CD1c-positive myeloid dendritic cell (primary cell): ENCODE measurements at regions not wholly inside any gene's neighbourhood (a gene's known extent, or its start where the extent isn't known, plus 50 kb on each side); places are given as distances from the start of the nearest gene placed in this dataset.

Experiments
- DNase-seq: peaks from one replicate; pipeline ENCODE4 v3.0.0-alpha.2; 2016; ENCODE audit errors: extremely low spot score

DNA sequence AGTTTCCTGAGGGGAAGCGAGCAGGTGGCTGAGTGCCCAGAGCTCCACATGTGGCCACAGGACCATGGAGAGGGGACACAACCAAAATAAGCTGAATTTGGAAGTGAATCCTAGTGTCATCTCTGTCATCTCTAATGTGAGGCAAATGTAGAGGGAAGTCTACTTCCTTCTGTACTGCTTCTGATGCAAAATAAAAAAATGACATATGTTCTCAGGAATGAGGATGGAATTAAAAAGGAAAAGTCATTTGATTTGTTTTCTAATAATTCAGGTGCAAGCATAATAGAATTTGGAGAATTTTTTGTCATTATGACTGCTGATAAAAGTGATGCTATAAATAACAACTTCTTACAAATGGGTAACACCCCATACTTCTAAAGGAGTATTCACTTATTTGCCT lies 59.5 kb upstream of the POU1F1 start:
- DNase-seq, result no peak

GRCh38 chr3:87333393-87333892 lies 57.1 kb upstream of the POU1F1 start:
- no peak for DNase-seq

- no peak for DNase-seq
These were observed 56.4 kb upstream of the POU1F1 start for GRCh38 chr3:87332789-87333188.

GRCh38 chr3:87329065-87329464 lies 52.7 kb upstream of the POU1F1 start:
- no peak for DNase-seq
